Putamen (tissue), 1 donor: ENCODE measurements at regions not wholly inside any gene's neighbourhood (a gene's known extent, or its start where the extent isn't known, plus 50 kb on each side); places are given as distances from the start of the nearest gene placed in this dataset.
A peak's percentile ranks its signal among the peaks of the same experiment; 100 is the strongest.

Experiments used
- DNase-seq: peaks from one replicate; pipeline ENCODE4 v3.0.0-alpha.2; 2016; ENCODE audit warnings: low spot score

GRCh38 chr1:36643371-36644270 lies 160.9 kb upstream of the CSF3R start:
- DNase-seq = no peak

GRCh38 chr1:36642802-36643201 lies 160.1 kb upstream of the CSF3R start:
- no peak for DNase-seq

GRCh38 chr1:36641776-36642175 lies 159.1 kb upstream of the CSF3R start:
- DNase-seq = no peak

- DNase-seq = no peak
Observed at GRCh38 chr1:36639461-36639860, 156.7 kb upstream of the CSF3R start.

- DNase-seq = no peak
Observed at GRCh38 chr1:36638268-36638667, 155.6 kb upstream of the CSF3R start.

- DNase-seq = no peak
Observed at GRCh38 chr1:36636206-36636605, 153.5 kb upstream of the CSF3R start.

GRCh38 chr1:36635284-36635683 lies 152.6 kb upstream of the CSF3R start:
- DNase-seq = no peak

- DNase-seq = no peak
Observed at GRCh38 chr1:36628804-36629203, 146.1 kb upstream of the CSF3R start.

GRCh38 chr1:36626435-36626834 lies 143.7 kb upstream of the CSF3R start:
- DNase-seq = no peak

GRCh38 chr1:36625935-36626310 lies 143.2 kb upstream of the CSF3R start:
- DNase-seq = peak; percentile 66

GRCh38 chr1:36625253-36625934 lies 142.7 kb upstream of the CSF3R start:
- DNase-seq = no peak

GRCh38 chr1:36624466-36624865 lies 141.8 kb upstream of the CSF3R start:
- DNase-seq = no peak

- DNase-seq = peak; percentile 75
Observed at GRCh38 chr1:36622741-36623648, 140.3 kb upstream of the CSF3R start.

- no peak for DNase-seq
Observed at GRCh38 chr1:36621531-36621930, 138.8 kb upstream of the CSF3R start.

GRCh38 chr1:36620142-36620541 lies 137.4 kb upstream of the CSF3R start:
- no peak for DNase-seq

GRCh38 chr1:36614991-36615390 lies 132.3 kb upstream of the CSF3R start:
- DNase-seq = no peak

GRCh38 chr1:36614571-36614970 lies 131.9 kb upstream of the CSF3R start:
- DNase-seq = no peak

GRCh38 chr1:36613721-36614120 lies 131.0 kb upstream of the CSF3R start:
- no peak for DNase-seq

GRCh38 chr1:36612881-36613280 lies 130.2 kb upstream of the CSF3R start:
- no peak for DNase-seq

- DNase-seq = no peak
Observed at GRCh38 chr1:36612121-36612520, 129.4 kb upstream of the CSF3R start.

GRCh38 chr1:36609241-36610027 lies 126.7 kb upstream of the CSF3R start:
- peak; percentile 63 for DNase-seq

GRCh38 chr1:36608272-36608671 lies 125.6 kb upstream of the CSF3R start:
- no peak for DNase-seq
